ENCODE measurements at regions not wholly inside any gene's neighbourhood (a gene's known extent, or its start where the extent isn't known, plus 50 kb on each side); places are given as distances from the start of the nearest gene placed in this dataset.

GRCh38 chr6:112744827-112745226 is 397.7 kb downstream of the RFPL4B start:
- no peak for DNase-seq

- no peak for DNase-seq
Observed at GRCh38 chr6:112745765-112746164, 398.6 kb downstream of the RFPL4B start.

GRCh38 chr6:112749673-112750072 is 402.5 kb downstream of the RFPL4B start:
- DNase-seq: no peak

- DNase-seq: no peak
Observed at GRCh38 chr6:112752305-112752704, 405.2 kb downstream of the RFPL4B start.

GRCh38 chr6:112752791-112753190 is 405.7 kb downstream of the RFPL4B start:
- DNase-seq: no peak

- no peak for DNase-seq
Observed at GRCh38 chr6:112760831-112761230, 413.7 kb downstream of the RFPL4B start.

GRCh38 chr6:112761740-112762139 is 414.6 kb downstream of the RFPL4B start:
- no peak for DNase-seq

- DNase-seq: no peak
Observed at GRCh38 chr6:112764377-112764776, 417.2 kb downstream of the RFPL4B start.

- no peak for DNase-seq
Observed at GRCh38 chr6:112770308-112770707, 423.2 kb downstream of the RFPL4B start.

- DNase-seq: no peak
Observed at GRCh38 chr6:112773187-112773586, 426.1 kb downstream of the RFPL4B start.

- no peak for DNase-seq
Observed at GRCh38 chr6:112774319-112774718, 427.2 kb downstream of the RFPL4B start.

- DNase-seq: peak; percentile 20
Observed at GRCh38 chr6:112780498-112781096, 433.5 kb downstream of the RFPL4B start.

- DNase-seq: no peak
Observed at GRCh38 chr6:112781241-112781640, 434.1 kb downstream of the RFPL4B start.

- DNase-seq: no peak
Observed at GRCh38 chr6:112785408-112785807, 438.3 kb downstream of the RFPL4B start.

GRCh38 chr6:112786801-112787200 is 439.7 kb downstream of the RFPL4B start:
- DNase-seq: no peak

GRCh38 chr6:112787371-112787770 is 440.2 kb downstream of the RFPL4B start:
- DNase-seq: no peak

- DNase-seq: no peak
Observed at GRCh38 chr6:112795316-112795715, 448.2 kb downstream of the RFPL4B start.

- DNase-seq: no peak
Observed at GRCh38 chr6:112796712-112797111, 449.6 kb downstream of the RFPL4B start.

GRCh38 chr6:112799889-112800288 is 452.8 kb downstream of the RFPL4B start:
- DNase-seq: no peak

GRCh38 chr6:112800439-112800838 is 453.3 kb downstream of the RFPL4B start:
- no peak for DNase-seq

- DNase-seq: no peak
Observed at GRCh38 chr6:112800916-112801315, 453.8 kb downstream of the RFPL4B start.

- no peak for DNase-seq
Observed at GRCh38 chr6:112801468-112802080, 454.4 kb downstream of the RFPL4B start.

GRCh38 chr6:112802144-112802543 is 455.0 kb downstream of the RFPL4B start:
- DNase-seq: no peak

GRCh38 chr6:112804638-112805330 is 457.7 kb downstream of the RFPL4B start:
- DNase-seq: no peak
